SK-N-SH (cell line): ENCODE measurements at regions not wholly inside any gene's neighbourhood (a gene's known extent, or its start where the extent isn't known, plus 50 kb on each side); places are given as distances from the start of the nearest gene placed in this dataset.

ENCODE experiments used
- CTCF ChIA-PET: fragments of 300-600, 350-600 bp; formaldehyde crosslinking; extraction: SDS; loops from one replicate; lab custom pipeline; 2021; lab: Yijun Ruan, JAX
- POLR2A ChIA-PET: fragments of 350-600 bp; sonication (Branson Sonifier 250); formaldehyde crosslinking; extraction: SDS; loops from one replicate; lab custom pipeline; 2020; ENCODE audit warnings: antibody characterized with exemption, inconsistent platforms; lab: Yijun Ruan, JAX
- DNase-seq: peaks from one replicate; pipeline ENCODE4 v3.0.0; 2012
- H2AFZ ChIP-seq: fragments of 200-600 bp; sonication (generic); 2 replicates; pipeline ENCODE4 v1.8.1; 2016; ENCODE audit warnings: antibody characterized with exemption, mild to moderate bottlenecking, low read depth
- H3F3A ChIP-seq: fragments of 200-600 bp; sonication (generic); replicated peaks from 2 replicates; pipeline ENCODE3; 2016; ENCODE audit warnings: antibody characterized with exemption, mild to moderate bottlenecking; ENCODE audit not compliant: insufficient read depth
- H3K27ac ChIP-seq, 2 experiments: fragments of 200-500 bp in 1 of 2; fragments of 200-600 bp in 1 of 2; sonication (Bioruptor generic) in 1 of 2; sonication (generic), shearing (Covaris generic) in 1 of 2; 2 replicates each; pipeline versions ENCODE4 v1.5.1 to v1.6.1; 2014 to 2016; ENCODE audit warnings: low read depth in 2 of 2, inconsistent platforms in 1 of 2, low read length in 1 of 2, mild to moderate bottlenecking in 1 of 2, mixed read lengths in 1 of 2
- H3K27me3 ChIP-seq: fragments of 200-600 bp; sonication (generic), shearing (Covaris generic); 2 replicates; pipeline ENCODE4 v1.6.1; 2016; ENCODE audit warnings: mixed run types; ENCODE audit not compliant: insufficient read depth
- H3K36me3 ChIP-seq, 2 experiments: fragments of 200-500 bp in 1 of 2; fragments of 200-600 bp in 1 of 2; sonication (Bioruptor generic) in 1 of 2; sonication (generic) in 1 of 2; replicated peaks in 1 of 2; 2 replicates each; pipeline versions ENCODE3 to v1.5.1; 2014 to 2016; ENCODE audit warnings: low read length in 1 of 2, mild to moderate bottlenecking in 1 of 2; ENCODE audit not compliant: insufficient read depth in 2 of 2, control insufficient read depth in 1 of 2
- H3K4me1 ChIP-seq, 2 experiments: fragments of 200-500 bp in 1 of 2; fragments of 200-600 bp in 1 of 2; sonication (Bioruptor generic) in 1 of 2; sonication (generic), shearing (Covaris generic) in 1 of 2; 2 replicates each; pipeline versions ENCODE4 v1.5.1 to v1.6.1; 2014 to 2016; ENCODE audit warnings: low read depth in 1 of 2, low read length in 1 of 2, mixed run types in 1 of 2; ENCODE audit not compliant: insufficient read depth in 2 of 2, control insufficient read depth in 1 of 2
- H3K4me2 ChIP-seq: fragments of 200-600 bp; sonication (generic), shearing (Covaris generic); 2 replicates; pipeline ENCODE4 v1.6.1; 2017; ENCODE audit warnings: mixed run types
- H3K4me3 ChIP-seq, 2 experiments: fragments of 200-500 bp in 1 of 2; fragments of 200-600 bp in 1 of 2; sonication (Bioruptor generic) in 1 of 2; sonication (generic), shearing (Covaris generic) in 1 of 2; 2 replicates each; pipeline versions ENCODE4 v1.5.1 to v1.8.1; 2014 to 2016; ENCODE audit warnings: low read depth in 2 of 2, inconsistent platforms in 1 of 2, low read length in 1 of 2, mild to moderate bottlenecking in 1 of 2, mixed read lengths in 1 of 2, moderate library complexity in 1 of 2
- H3K79me2 ChIP-seq: fragments of 200-600 bp; sonication (generic); 2 replicates; pipeline ENCODE4 v1.8.1; 2017; ENCODE audit warnings: mild to moderate bottlenecking; ENCODE audit not compliant: insufficient read depth
- H3K9ac ChIP-seq: fragments of 200-600 bp; sonication (generic); 2 replicates; pipeline ENCODE4 v1.6.1; 2017; ENCODE audit warnings: mixed run types
- H3K9me2 ChIP-seq: fragments of 200-600 bp; sonication (generic); 2 replicates; pipeline ENCODE4 v1.6.1; 2017; ENCODE audit warnings: mixed run types
- H3K9me3 ChIP-seq: fragments of 200-600 bp; sonication (generic); 2 replicates; pipeline ENCODE4 v1.6.1; 2017; ENCODE audit warnings: mixed run types, mild to moderate bottlenecking, moderate library complexity
- H4K20me1 ChIP-seq: fragments of 200-600 bp; sonication (generic); 2 replicates; pipeline ENCODE4 v1.6.1; 2017; ENCODE audit warnings: mild to moderate bottlenecking, mixed run types; ENCODE audit not compliant: insufficient read depth
- CHD2 ChIP-seq: fragments of 150-350 bp; IDR thresholded peaks from 2 replicates; pipeline ENCODE4 v1.6.1; 2018; ENCODE audit warnings: low read length; ENCODE audit not compliant: partially characterized antibody
- EP300 ChIP-seq, 2 experiments: IDR thresholded peaks; 2 replicates each; pipeline versions ENCODE4 v1.4.0 to v1.6.1; 2012; ENCODE audit warnings: borderline replicate concordance in 1 of 2, low read depth in 1 of 2, low read length in 1 of 2
- FOXJ3 ChIP-seq: sonication (generic); formaldehyde crosslinking; IDR thresholded peaks from 2 replicates; pipeline ENCODE4 v1.5.1; 2020; ENCODE audit warnings: mild to moderate bottlenecking, missing genetic modification reagents
- FOXM1 ChIP-seq: IDR thresholded peaks from 2 replicates; pipeline ENCODE4 v1.4.0; 2012; ENCODE audit warnings: low read depth, mild to moderate bottlenecking
- GABPA ChIP-seq: IDR thresholded peaks from 2 replicates; pipeline ENCODE4 v1.4.0; 2012; ENCODE audit warnings: low read depth, mild to moderate bottlenecking
- GATA2 ChIP-seq: sonication (generic); formaldehyde crosslinking; IDR thresholded peaks from 2 replicates; pipeline ENCODE4 v1.5.0; 2020; ENCODE audit warnings: mild to moderate bottlenecking, missing genetic modification reagents
- JUND ChIP-seq: IDR thresholded peaks from 2 replicates; pipeline ENCODE4 v1.4.0; 2012
- MEF2A ChIP-seq: IDR thresholded peaks from 2 replicates; pipeline ENCODE4 v1.4.0; 2012; ENCODE audit warnings: low read depth, borderline replicate concordance
- NRF1 ChIP-seq: IDR thresholded peaks from 2 replicates; pipeline ENCODE4 v1.6.1; 2012; ENCODE audit warnings: low read depth, mild to moderate bottlenecking, low read length
- RFX5 ChIP-seq: IDR thresholded peaks from 2 replicates; pipeline ENCODE4 v1.6.1; 2012; ENCODE audit warnings: mild to moderate bottlenecking, improper control_type of control experiment, low read length
- RXRA ChIP-seq: IDR thresholded peaks from 2 replicates; pipeline ENCODE4 v1.4.0; 2012; ENCODE audit warnings: low read depth, mild to moderate bottlenecking, borderline replicate concordance
- SIN3A ChIP-seq: IDR thresholded peaks from 2 replicates; pipeline ENCODE4 v1.6.1; 2012; ENCODE audit warnings: low read depth, mild to moderate bottlenecking, low read length, moderate library complexity, borderline replicate concordance
- TAF1 ChIP-seq: IDR thresholded peaks from 2 replicates; pipeline ENCODE4 v1.6.1; 2012; ENCODE audit warnings: low read depth, mild to moderate bottlenecking, low read length, moderate library complexity, borderline replicate concordance
- TCF12 ChIP-seq: IDR thresholded peaks from 2 replicates; pipeline ENCODE4 v1.4.0; 2012
- TEAD4 ChIP-seq: IDR thresholded peaks from 2 replicates; pipeline ENCODE4 v1.4.0; 2012; ENCODE audit warnings: mild to moderate bottlenecking, borderline replicate concordance; ENCODE audit not compliant: insufficient read depth
- USF1 ChIP-seq: IDR thresholded peaks from 2 replicates; pipeline ENCODE4 v1.4.0; 2012; ENCODE audit warnings: low read depth, borderline replicate concordance
- USF2 ChIP-seq: fragments of 150-350 bp; IDR thresholded peaks from 2 replicates; pipeline ENCODE4 v1.6.1; 2017; ENCODE audit warnings: antibody characterized with exemption, low read length, low read depth, borderline replicate concordance
- YY1 ChIP-seq: IDR thresholded peaks from 2 replicates; pipeline ENCODE4 v1.4.0; 2012; ENCODE audit warnings: low read depth, mild to moderate bottlenecking
- ZBTB33 ChIP-seq: IDR thresholded peaks from 2 replicates; pipeline ENCODE4 v1.4.0; 2012; ENCODE audit warnings: low read depth, borderline replicate concordance
- WGBS: methylation state at CpG from one replicate; pipeline ENCODE4 v1.1.6; 2017; ENCODE audit warnings: low lambda C conversion rate; 5-methylcytosine and 5-hydroxymethylcytosine counted together

- TF ChIP-seq ZBTB33 (no peak), YY1 (no peak), EP300 (IDR thresholded peaks at IDR 0.05; ENCODE audit: borderline replicate concordance in 1 of 2, low read depth in 1 of 2, low read length in 1 of 2) (no peak), TEAD4 (no peak), FOXM1 (no peak), TCF12 (no peak), GATA2 (no peak)
Measured at GRCh38 chr13:63081400-63082014, 1665.9 kb upstream of the PCDH20 start (continued).

- H3K27ac ChIP-seq = no peak overlapping the region
- no peak for TF ChIP-seq RFX5
- TF ChIP-seq TAF1 = no peak
- no peak for TF ChIP-seq MEF2A
- no peak for TF ChIP-seq NRF1
- TF ChIP-seq USF1 = no peak
- no peak for TF ChIP-seq JUND
- no peak for TF ChIP-seq SIN3A
- TF ChIP-seq EP300 (IDR thresholded peaks at IDR 0.05; ENCODE audit: borderline replicate concordance in 1 of 2, low read depth in 1 of 2, low read length in 1 of 2) = no peak
- no peak for TF ChIP-seq CHD2
- TF ChIP-seq FOXM1 = no peak
- no peaks in the 10 kb centered on the region for H3K79me2 ChIP-seq
- H3F3A ChIP-seq = no peaks in the 10 kb centered on the region
- H3K4me1 ChIP-seq = no peaks in the 10 kb centered on the region
- no peaks in the 10 kb centered on the region for H3K36me3 ChIP-seq
- no peak overlapping the region for H3K4me2 ChIP-seq
- POLR2A ChIA-PET = no interaction called here
- no peak overlapping the region for H3K9ac ChIP-seq
- H3K4me3 ChIP-seq = no peak overlapping the region
- H4K20me1 ChIP-seq = no peaks in the 10 kb centered on the region
- CTCF ChIA-PET = no interaction called here
- no peak overlapping the region for H2AFZ ChIP-seq
- no peaks in the 10 kb centered on the region for H3K9me2 ChIP-seq
- no peaks in the 10 kb centered on the region for H3K27me3 ChIP-seq
- H3K9me3 ChIP-seq = no peaks in the 10 kb centered on the region
- no peak for DNase-seq
Measured at GRCh38 chr13:63075126-63075525, 1659.5 kb upstream of the PCDH20 start.

GRCh38 chr13:63050287-63050686 lies 1634.6 kb upstream of the PCDH20 start:
- TF ChIP-seq SIN3A (no peak), USF1 (no peak), RXRA (no peak), CHD2 (no peak), FOXJ3 (CRISPR knock-in tag) (no peak), GABPA (no peak), TEAD4 (no peak), YY1 (no peak), USF2 (no peak), TCF12 (no peak)
- TF ChIP-seq, all 33 proteins: peak for 0
- H3K27me3 ChIP-seq = no peaks in the 10 kb centered on the region
- no peaks in the 10 kb centered on the region for H3K36me3 ChIP-seq
- no peaks in the 10 kb centered on the region for H3K9me2 ChIP-seq
- no peaks in the 10 kb centered on the region for H3F3A ChIP-seq
- no peaks in the 10 kb centered on the region; a peak in 1 of 4 replicates for H3K4me1 ChIP-seq
- H3K4me3 ChIP-seq = no peak overlapping the region
- no peaks in the 10 kb centered on the region for H4K20me1 ChIP-seq
- no peaks in the 10 kb centered on the region for H3K79me2 ChIP-seq
- no peaks in the 10 kb centered on the region for H3K9me3 ChIP-seq
- CTCF ChIA-PET = interaction anchor here (0.9 kb wide), 1 partner anchor 15 kb away, joined by 3 read pairs; no protein-coding TSS in a partner anchor
- H3K27ac ChIP-seq = no peak overlapping the region
- DNase-seq = no peak
- H3K9ac ChIP-seq = no peak overlapping the region
- H3K4me2 ChIP-seq = no peak overlapping the region
- WGBS = 88% methylated on average over 5 of the region's 5 CpGs
- H2AFZ ChIP-seq = no peak overlapping the region
- POLR2A ChIA-PET = no interaction called here
